Osteoblast (primary cell): ENCODE measurements at regions not wholly inside any gene's neighbourhood (a gene's known extent, or its start where the extent isn't known, plus 50 kb on each side); places are given as distances from the start of the nearest gene placed in this dataset.

Experiments used
- DNase-seq: peaks from one replicate; pipeline ENCODE4 v3.0.0; 2011; ENCODE audit warnings: low spot score, mixed read lengths; ENCODE audit not compliant: insufficient read length; ENCODE audit errors: missing footprints
- H2AFZ ChIP-seq: 2 replicates; pipeline ENCODE4 v1.6.0; 2011; ENCODE audit warnings: mild to moderate bottlenecking, low read length
- H3K27ac ChIP-seq: 2 replicates; pipeline ENCODE4 v1.5.1; 2011; ENCODE audit warnings: mild to moderate bottlenecking, low read depth, low read length, moderate library complexity
- H3K27me3 ChIP-seq: 2 replicates; pipeline ENCODE4 v1.6.0; 2012; ENCODE audit warnings: mild to moderate bottlenecking, control low read depth, inconsistent platforms, low read length, moderate library complexity; ENCODE audit not compliant: insufficient read depth
- H3K36me3 ChIP-seq: 2 replicates; pipeline ENCODE4 v1.5.1; 2011; ENCODE audit warnings: mild to moderate bottlenecking, low read length, control low read depth, moderate library complexity; ENCODE audit not compliant: insufficient read depth
- H3K4me1 ChIP-seq: 2 replicates; pipeline ENCODE4 v1.5.1; 2011; ENCODE audit warnings: mild to moderate bottlenecking, low read length, control low read depth, moderate library complexity; ENCODE audit not compliant: insufficient read depth
- H3K4me2 ChIP-seq: 2 replicates; pipeline ENCODE4 v1.6.0; 2011; ENCODE audit warnings: mild to moderate bottlenecking, low read length; ENCODE audit not compliant: insufficient read depth
- H3K4me3 ChIP-seq: fragments of 200-600 bp; sonication (generic); 3 replicates; pipeline ENCODE4 v1.5.1; 2012; ENCODE audit warnings: mild to moderate bottlenecking, low read length, inconsistent platforms; ENCODE audit not compliant: insufficient read depth
- H3K79me2 ChIP-seq: 2 replicates; pipeline ENCODE4 v1.6.0; 2012; ENCODE audit warnings: mild to moderate bottlenecking, low read length, control low read depth, inconsistent platforms; ENCODE audit not compliant: insufficient read depth
- H3K9me3 ChIP-seq: 2 replicates; pipeline ENCODE4 v1.5.1; 2011; ENCODE audit warnings: low read depth, low read length, control low read depth
- H4K20me1 ChIP-seq: 2 replicates; pipeline ENCODE4 v1.6.0; 2012; ENCODE audit warnings: mild to moderate bottlenecking, low read length, control low read depth; ENCODE audit not compliant: insufficient read depth
- CTCF ChIP-seq: IDR thresholded peaks from 2 replicates; pipeline ENCODE4 v1.5.1; 2011; ENCODE audit warnings: mild to moderate bottlenecking, low read depth, low read length, moderate library complexity; ENCODE audit errors: extremely low read depth

GRCh38 chr4:45985038-45985437 is 138.8 kb downstream of the GABRG1 start:
- H4K20me1 ChIP-seq: no peaks in the 10 kb centered on the region
- no peak for DNase-seq
- no peaks in the 10 kb centered on the region for H3K36me3 ChIP-seq

GRCh38 chr4:45971108-45971507 is 152.7 kb downstream of the GABRG1 start:
- Histone ChIP-seq H4K20me1 (no peaks in the 10 kb centered on the region), H3K27ac (no peak overlapping the region), H3K4me1 (no peaks in the 10 kb centered on the region), H3K79me2 (no peaks in the 10 kb centered on the region), H3K4me3 (no peak overlapping the region), H3K4me2 (no peak overlapping the region), H3K27me3 (no peaks in the 10 kb centered on the region), H3K9me3 (peaks cover 7% of the 10 kb centered on the region), H3K36me3 (no peaks in the 10 kb centered on the region), H2AFZ (no peak overlapping the region)
- no peak for DNase-seq
- TF ChIP-seq CTCF: no peak

More at GRCh38 chr4:45985038-45985437, 138.8 kb downstream of the GABRG1 start:
- no peak overlapping the region for H3K4me3 ChIP-seq
- no peaks in the 10 kb centered on the region for H3K9me3 ChIP-seq
- H3K4me1 ChIP-seq: no peaks in the 10 kb centered on the region
- no peak overlapping the region for H3K27ac ChIP-seq
- no peak for TF ChIP-seq CTCF
- H2AFZ ChIP-seq: no peak overlapping the region
- H3K4me2 ChIP-seq: no peak overlapping the region
- H3K27me3 ChIP-seq: no peaks in the 10 kb centered on the region
- no peaks in the 10 kb centered on the region for H3K79me2 ChIP-seq

GRCh38 chr4:45957353-45957752 is 166.5 kb downstream of the GABRG1 start:
- TF ChIP-seq CTCF: no peak
- H3K79me2 ChIP-seq: no peaks in the 10 kb centered on the region
- no peak overlapping the region for H3K27ac ChIP-seq

GRCh38 chr4:45954276-45954675 is 169.6 kb downstream of the GABRG1 start:
- Histone ChIP-seq H3K27ac (no peak overlapping the region), H3K79me2 (no peaks in the 10 kb centered on the region), H3K9me3 (no peaks in the 10 kb centered on the region), H2AFZ (no peak overlapping the region), H3K4me1 (no peaks in the 10 kb centered on the region), H3K4me2 (no peak overlapping the region), H3K36me3 (no peaks in the 10 kb centered on the region), H4K20me1 (no peaks in the 10 kb centered on the region), H3K27me3 (no peaks in the 10 kb centered on the region), H3K4me3 (no peak overlapping the region)
- no peak for DNase-seq
- TF ChIP-seq CTCF: no peak

More at GRCh38 chr4:45957353-45957752, 166.5 kb downstream of the GABRG1 start:
- no peak overlapping the region for H2AFZ ChIP-seq
- H3K9me3 ChIP-seq: peaks cover 2% of the 10 kb centered on the region
- DNase-seq: no peak
- H3K4me1 ChIP-seq: no peaks in the 10 kb centered on the region
- H3K4me2 ChIP-seq: no peak overlapping the region
- no peaks in the 10 kb centered on the region for H3K27me3 ChIP-seq
- H3K36me3 ChIP-seq: no peaks in the 10 kb centered on the region
- no peak overlapping the region for H3K4me3 ChIP-seq
- no peaks in the 10 kb centered on the region for H4K20me1 ChIP-seq
